Right lobe of liver (tissue), 4 donors: ENCODE measurements at regions not wholly inside any gene's neighbourhood (a gene's known extent, or its start where the extent isn't known, plus 50 kb on each side); places are given as distances from the start of the nearest gene placed in this dataset.

Experiments used
- CTCF ChIP-seq, 4 donors: fragments of 200-600 bp in 3 of 4; fragments of 450-650 bp in 1 of 4; IDR thresholded peaks; one replicate each; pipeline versions ENCODE4 v1.5.1 to v1.8.0; 2016 to 2022; ENCODE audit warnings: antibody characterized with exemption in 4 of 4, mild to moderate bottlenecking in 2 of 4
- POLR2A ChIP-seq: fragments of 450-650 bp; IDR thresholded peaks from one replicate; pipeline ENCODE4 v1.6.1; 2017; ENCODE audit warnings: antibody characterized with exemption, mild to moderate bottlenecking
- donor health status: DM: no; HTN: no; CAD: no.
- donor health status: DM: no; HTN: no; CAD: no.
- donor health status: DM: no; HTN: yes; CAD: no.

- TF ChIP-seq CTCF (IDR thresholded peaks at IDR 0.05), result no peak
- TF ChIP-seq POLR2A, result no peak
These were observed 363.9 kb downstream of the DHRSX start for GRCh38 chrX:2136848-2137247.
